ENCODE measurements at regions not wholly inside any gene's neighbourhood (a gene's known extent, or its start where the extent isn't known, plus 50 kb on each side); places are given as distances from the start of the nearest gene placed in this dataset.

DNA sequence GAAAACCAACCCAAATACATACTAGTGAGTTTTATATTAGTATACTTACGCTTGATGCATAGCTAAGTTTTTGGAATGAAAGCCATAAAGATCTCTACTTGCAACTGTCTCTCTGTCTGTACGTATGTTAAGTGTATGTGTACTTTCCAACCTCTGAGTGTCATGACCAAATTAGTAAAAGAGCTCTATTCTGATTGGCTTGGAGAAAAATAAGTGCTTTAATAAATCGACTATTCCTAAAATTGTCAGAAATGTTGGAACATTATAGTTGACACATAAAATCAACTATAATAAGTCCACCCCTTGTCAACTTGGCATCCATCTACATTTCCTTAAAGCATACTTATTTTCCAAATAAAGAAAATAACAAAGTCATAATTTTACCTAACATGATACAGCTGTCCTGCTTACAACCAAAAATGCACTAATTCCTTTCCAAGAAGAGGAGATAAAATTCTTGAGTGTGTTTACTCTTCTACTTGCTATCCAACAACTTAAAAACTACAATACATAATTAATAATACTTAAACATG, 507.4 kb upstream of the ATP2B1 start:
- no peaks in the 10 kb centered on the region for H3K79me2 ChIP-seq (replicated peaks; ENCODE audit: insufficient read depth, low read length)
- H3K9me3 ChIP-seq (ENCODE audit: low read length), result no peaks in the 10 kb centered on the region
- H3K27me3 ChIP-seq (ENCODE audit: insufficient read depth, low read depth, low read length), result no peaks in the 10 kb centered on the region
- TF ChIP-seq, protein P1, sequence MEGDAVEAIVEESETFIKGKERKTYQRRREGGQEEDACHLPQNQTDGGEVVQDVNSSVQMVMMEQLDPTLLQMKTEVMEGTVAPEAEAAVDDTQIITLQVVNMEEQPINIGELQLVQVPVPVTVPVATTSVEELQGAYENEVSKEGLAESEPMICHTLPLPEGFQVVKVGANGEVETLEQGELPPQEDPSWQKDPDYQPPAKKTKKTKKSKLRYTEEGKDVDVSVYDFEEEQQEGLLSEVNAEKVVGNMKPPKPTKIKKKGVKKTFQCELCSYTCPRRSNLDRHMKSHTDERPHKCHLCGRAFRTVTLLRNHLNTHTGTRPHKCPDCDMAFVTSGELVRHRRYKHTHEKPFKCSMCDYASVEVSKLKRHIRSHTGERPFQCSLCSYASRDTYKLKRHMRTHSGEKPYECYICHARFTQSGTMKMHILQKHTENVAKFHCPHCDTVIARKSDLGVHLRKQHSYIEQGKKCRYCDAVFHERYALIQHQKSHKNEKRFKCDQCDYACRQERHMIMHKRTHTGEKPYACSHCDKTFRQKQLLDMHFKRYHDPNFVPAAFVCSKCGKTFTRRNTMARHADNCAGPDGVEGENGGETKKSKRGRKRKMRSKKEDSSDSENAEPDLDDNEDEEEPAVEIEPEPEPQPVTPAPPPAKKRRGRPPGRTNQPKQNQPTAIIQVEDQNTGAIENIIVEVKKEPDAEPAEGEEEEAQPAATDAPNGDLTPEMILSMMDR (IDR thresholded peaks at IDR 0.05; ENCODE audit: poor library complexity, severe bottlenecking), result no peak
- no peak for TF ChIP-seq EZH2 (IDR thresholded peaks at IDR 0.05; ENCODE audit: borderline replicate concordance, insufficient read depth, low read length, poor library complexity, severe bottlenecking)
- no peak for TF ChIP-seq RAD21 (conservative IDR thresholded peaks at IDR 0.05)
- no peak for TF ChIP-seq POLR2AphosphoS5 (IDR thresholded peaks at IDR 0.05)
- no peak for TF ChIP-seq EP300 (conservative IDR thresholded peaks at IDR 0.05; ENCODE audit: poor library complexity, severe bottlenecking)
- TF ChIP-seq SMC3 (conservative IDR thresholded peaks at IDR 0.05; ENCODE audit: poor library complexity), result no peak
- TF ChIP-seq, protein P2, sequence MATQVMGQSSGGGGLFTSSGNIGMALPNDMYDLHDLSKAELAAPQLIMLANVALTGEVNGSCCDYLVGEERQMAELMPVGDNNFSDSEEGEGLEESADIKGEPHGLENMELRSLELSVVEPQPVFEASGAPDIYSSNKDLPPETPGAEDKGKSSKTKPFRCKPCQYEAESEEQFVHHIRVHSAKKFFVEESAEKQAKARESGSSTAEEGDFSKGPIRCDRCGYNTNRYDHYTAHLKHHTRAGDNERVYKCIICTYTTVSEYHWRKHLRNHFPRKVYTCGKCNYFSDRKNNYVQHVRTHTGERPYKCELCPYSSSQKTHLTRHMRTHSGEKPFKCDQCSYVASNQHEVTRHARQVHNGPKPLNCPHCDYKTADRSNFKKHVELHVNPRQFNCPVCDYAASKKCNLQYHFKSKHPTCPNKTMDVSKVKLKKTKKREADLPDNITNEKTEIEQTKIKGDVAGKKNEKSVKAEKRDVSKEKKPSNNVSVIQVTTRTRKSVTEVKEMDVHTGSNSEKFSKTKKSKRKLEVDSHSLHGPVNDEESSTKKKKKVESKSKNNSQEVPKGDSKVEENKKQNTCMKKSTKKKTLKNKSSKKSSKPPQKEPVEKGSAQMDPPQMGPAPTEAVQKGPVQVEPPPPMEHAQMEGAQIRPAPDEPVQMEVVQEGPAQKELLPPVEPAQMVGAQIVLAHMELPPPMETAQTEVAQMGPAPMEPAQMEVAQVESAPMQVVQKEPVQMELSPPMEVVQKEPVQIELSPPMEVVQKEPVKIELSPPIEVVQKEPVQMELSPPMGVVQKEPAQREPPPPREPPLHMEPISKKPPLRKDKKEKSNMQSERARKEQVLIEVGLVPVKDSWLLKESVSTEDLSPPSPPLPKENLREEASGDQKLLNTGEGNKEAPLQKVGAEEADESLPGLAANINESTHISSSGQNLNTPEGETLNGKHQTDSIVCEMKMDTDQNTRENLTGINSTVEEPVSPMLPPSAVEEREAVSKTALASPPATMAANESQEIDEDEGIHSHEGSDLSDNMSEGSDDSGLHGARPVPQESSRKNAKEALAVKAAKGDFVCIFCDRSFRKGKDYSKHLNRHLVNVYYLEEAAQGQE (IDR thresholded peaks at IDR 0.05; ENCODE audit: borderline replicate concordance), result no peak
- TF ChIP-seq TAF1 (IDR thresholded peaks at IDR 0.05; ENCODE audit: low read depth), result no peak
- TF ChIP-seq MXI1 (conservative IDR thresholded peaks at IDR 0.05; ENCODE audit: poor library complexity, severe bottlenecking), result no peak
- no peaks in the 10 kb centered on the region for H4K20me1 ChIP-seq (ENCODE audit: insufficient read depth)
- H2AFZ ChIP-seq (ENCODE audit: low read depth, low read length), result no peak overlapping the region
- no peaks in the 10 kb centered on the region for H3F3A ChIP-seq (ENCODE audit: insufficient read depth, low read length, poor library complexity, severe bottlenecking)
- no peak overlapping the region for H3K9ac ChIP-seq (ENCODE audit: low read length)
- H3K4me3 ChIP-seq (ENCODE audit: low read length), result no peak overlapping the region
- H3K27ac ChIP-seq (ENCODE audit: low read length), result no peak overlapping the region
- no peak overlapping the region for H3K4me2 ChIP-seq (ENCODE audit: low read length)
- no peaks in the 10 kb centered on the region for H3K36me3 ChIP-seq (ENCODE audit: insufficient read depth, low read length)
- H3K9me2 ChIP-seq (ENCODE audit: insufficient read depth, low read length), result no peaks in the 10 kb centered on the region

DNA sequence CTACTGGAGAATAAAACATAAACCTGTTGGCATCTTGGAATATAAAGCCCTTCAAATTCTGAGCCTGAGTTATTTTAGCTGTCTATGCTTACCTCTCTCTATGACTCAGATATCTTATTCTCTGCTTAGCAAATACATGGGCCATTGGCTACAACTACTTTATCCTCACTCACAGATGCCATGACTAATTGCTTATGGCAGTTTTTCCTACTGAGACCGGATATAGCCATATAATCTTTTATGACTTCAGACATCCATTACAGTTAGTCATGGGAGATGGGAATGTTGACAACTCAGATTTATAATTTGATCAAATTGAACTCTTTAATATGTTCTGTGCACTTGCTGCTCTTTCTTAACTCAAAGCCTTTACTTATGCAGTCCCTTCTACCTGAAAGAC, 502.4 kb upstream of the ATP2B1 start:
- H3K4me3 ChIP-seq (ENCODE audit: low read length), result no peak overlapping the region
- no peak for TF ChIP-seq EP300 (conservative IDR thresholded peaks at IDR 0.05; ENCODE audit: poor library complexity, severe bottlenecking)
- TF ChIP-seq, protein P2 (IDR thresholded peaks at IDR 0.05; ENCODE audit: borderline replicate concordance), result no peak
- no peak for TF ChIP-seq POLR2AphosphoS5 (IDR thresholded peaks at IDR 0.05)
- TF ChIP-seq, protein P1 (IDR thresholded peaks at IDR 0.05; ENCODE audit: poor library complexity, severe bottlenecking), result no peak
- TF ChIP-seq RAD21 (conservative IDR thresholded peaks at IDR 0.05), result no peak
- no peak overlapping the region for H3K27ac ChIP-seq (ENCODE audit: low read length)
- H3K36me3 ChIP-seq (ENCODE audit: insufficient read depth, low read length), result no peaks in the 10 kb centered on the region
- no peaks in the 10 kb centered on the region for H3K79me2 ChIP-seq (replicated peaks; ENCODE audit: insufficient read depth, low read length)
- H2AFZ ChIP-seq (ENCODE audit: low read depth, low read length), result no peak overlapping the region
- H3F3A ChIP-seq (ENCODE audit: insufficient read depth, low read length, poor library complexity, severe bottlenecking), result no peaks in the 10 kb centered on the region
- no peak overlapping the region for H3K4me2 ChIP-seq (ENCODE audit: low read length)
- H3K9ac ChIP-seq (ENCODE audit: low read length), result no peak overlapping the region
- H3K27me3 ChIP-seq (ENCODE audit: insufficient read depth, low read depth, low read length), result no peaks in the 10 kb centered on the region
- H4K20me1 ChIP-seq (ENCODE audit: insufficient read depth), result no peaks in the 10 kb centered on the region
- H3K9me3 ChIP-seq (ENCODE audit: low read length), result no peaks in the 10 kb centered on the region
- no peaks in the 10 kb centered on the region for H3K9me2 ChIP-seq (ENCODE audit: insufficient read depth, low read length)

Data from neural cell (in vitro differentiated cells).